ENCODE measurements at regions not wholly inside any gene's neighbourhood (a gene's known extent, or its start where the extent isn't known, plus 50 kb on each side); places are given as distances from the start of the nearest gene placed in this dataset.
A peak's percentile ranks its signal among the peaks of the same experiment; 100 is the strongest.
"Not testable (repeated sequence)": the region's sequence is repeated elsewhere in the genome, so short reads cannot be mapped to it uniquely, and the experiment has no call there.

GRCh38 chr1:143855867-143856266 lies 115.9 kb downstream of the FAM72C start:
- H4K20me1 ChIP-seq (ENCODE audit: insufficient read depth, low read length); H3K27ac ChIP-seq (ENCODE audit: low read length); H3K9me3 ChIP-seq (ENCODE audit: insufficient read depth, low read length, severe bottlenecking); H3K79me2 ChIP-seq (ENCODE audit: insufficient read depth, low read length); H3K27me3 ChIP-seq (ENCODE audit: insufficient read depth, low read length, poor library complexity); H3K9ac ChIP-seq (ENCODE audit: low read depth, low read length); H2AFZ ChIP-seq (ENCODE audit: low read depth, low read length); DNase-seq; H3K4me1 ChIP-seq (ENCODE audit: insufficient read depth, low read length); H3K4me2 ChIP-seq (ENCODE audit: insufficient read depth, low read length); H3K4me3 ChIP-seq (ENCODE audit: low read depth in 1 of 2, low read length in 2 of 2); H3K36me3 ChIP-seq (ENCODE audit: insufficient read depth, low read length); ATAC-seq (ENCODE audit: insufficient read depth, low read depth): not testable (repeated sequence)

- H3K9me3 ChIP-seq (ENCODE audit: insufficient read depth, low read length, severe bottlenecking); ATAC-seq (ENCODE audit: insufficient read depth, low read depth); H3K4me3 ChIP-seq (ENCODE audit: low read depth in 1 of 2, low read length in 2 of 2); H3K79me2 ChIP-seq (ENCODE audit: insufficient read depth, low read length); H3K4me1 ChIP-seq (ENCODE audit: insufficient read depth, low read length); DNase-seq; H3K36me3 ChIP-seq (ENCODE audit: insufficient read depth, low read length); H3K4me2 ChIP-seq (ENCODE audit: insufficient read depth, low read length); H3K27ac ChIP-seq (ENCODE audit: low read length); H2AFZ ChIP-seq (ENCODE audit: low read depth, low read length); H3K9ac ChIP-seq (ENCODE audit: low read depth, low read length); H4K20me1 ChIP-seq (ENCODE audit: insufficient read depth, low read length); H3K27me3 ChIP-seq (ENCODE audit: insufficient read depth, low read length, poor library complexity): not testable (repeated sequence)
Observed at GRCh38 chr1:143854069-143854468, 117.7 kb downstream of the FAM72C start.

- H2AFZ ChIP-seq (ENCODE audit: low read depth, low read length); ATAC-seq (ENCODE audit: insufficient read depth, low read depth); H3K4me3 ChIP-seq (ENCODE audit: low read depth in 1 of 2, low read length in 2 of 2): not testable (repeated sequence)
Observed at GRCh38 chr1:143850637-143851036, 121.1 kb downstream of the FAM72C start.

GRCh38 chr1:143848859-143849258 lies 122.9 kb downstream of the FAM72C start:
- H3K4me2 ChIP-seq (ENCODE audit: insufficient read depth, low read length); H3K9ac ChIP-seq (ENCODE audit: low read depth, low read length); H3K4me3 ChIP-seq (ENCODE audit: low read depth in 1 of 2, low read length in 2 of 2); H3K79me2 ChIP-seq (ENCODE audit: insufficient read depth, low read length); H3K27me3 ChIP-seq (ENCODE audit: insufficient read depth, low read length, poor library complexity); H3K36me3 ChIP-seq (ENCODE audit: insufficient read depth, low read length); H4K20me1 ChIP-seq (ENCODE audit: insufficient read depth, low read length); H3K9me3 ChIP-seq (ENCODE audit: insufficient read depth, low read length, severe bottlenecking); ATAC-seq (ENCODE audit: insufficient read depth, low read depth); H3K4me1 ChIP-seq (ENCODE audit: insufficient read depth, low read length); DNase-seq; H3K27ac ChIP-seq (ENCODE audit: low read length); H2AFZ ChIP-seq (ENCODE audit: low read depth, low read length): not testable (repeated sequence)

More at GRCh38 chr1:143850637-143851036, 121.1 kb downstream of the FAM72C start:
- H3K4me1 ChIP-seq (ENCODE audit: insufficient read depth, low read length); H3K27ac ChIP-seq (ENCODE audit: low read length); H4K20me1 ChIP-seq (ENCODE audit: insufficient read depth, low read length); H3K4me2 ChIP-seq (ENCODE audit: insufficient read depth, low read length); H3K79me2 ChIP-seq (ENCODE audit: insufficient read depth, low read length); H3K36me3 ChIP-seq (ENCODE audit: insufficient read depth, low read length); DNase-seq; H3K27me3 ChIP-seq (ENCODE audit: insufficient read depth, low read length, poor library complexity); H3K9me3 ChIP-seq (ENCODE audit: insufficient read depth, low read length, severe bottlenecking); H3K9ac ChIP-seq (ENCODE audit: low read depth, low read length): not testable (repeated sequence)

- H3K79me2 ChIP-seq (ENCODE audit: insufficient read depth, low read length); H3K4me3 ChIP-seq (ENCODE audit: low read depth in 1 of 2, low read length in 2 of 2); H3K4me1 ChIP-seq (ENCODE audit: insufficient read depth, low read length); H3K27me3 ChIP-seq (ENCODE audit: insufficient read depth, low read length, poor library complexity); H3K36me3 ChIP-seq (ENCODE audit: insufficient read depth, low read length); H3K9ac ChIP-seq (ENCODE audit: low read depth, low read length); H3K27ac ChIP-seq (ENCODE audit: low read length); DNase-seq; H4K20me1 ChIP-seq (ENCODE audit: insufficient read depth, low read length); H3K4me2 ChIP-seq (ENCODE audit: insufficient read depth, low read length); H3K9me3 ChIP-seq (ENCODE audit: insufficient read depth, low read length, severe bottlenecking); H2AFZ ChIP-seq (ENCODE audit: low read depth, low read length): not testable (repeated sequence)
- peak; percentile 56 for ATAC-seq (ENCODE audit: insufficient read depth, low read depth)
Observed at GRCh38 chr1:143845193-143845592, 126.6 kb downstream of the FAM72C start.

- not testable (repeated sequence) for DNase-seq; H3K79me2 ChIP-seq (ENCODE audit: insufficient read depth, low read length); H3K4me2 ChIP-seq (ENCODE audit: insufficient read depth, low read length); H4K20me1 ChIP-seq (ENCODE audit: insufficient read depth, low read length); H3K9me3 ChIP-seq (ENCODE audit: insufficient read depth, low read length, severe bottlenecking); H3K27ac ChIP-seq (ENCODE audit: low read length); H3K4me3 ChIP-seq (ENCODE audit: low read depth in 1 of 2, low read length in 2 of 2); H3K27me3 ChIP-seq (ENCODE audit: insufficient read depth, low read length, poor library complexity); H3K36me3 ChIP-seq (ENCODE audit: insufficient read depth, low read length); H3K9ac ChIP-seq (ENCODE audit: low read depth, low read length); ATAC-seq (ENCODE audit: insufficient read depth, low read depth); H2AFZ ChIP-seq (ENCODE audit: low read depth, low read length); H3K4me1 ChIP-seq (ENCODE audit: insufficient read depth, low read length)
Observed at GRCh38 chr1:143842058-143842457, 129.7 kb downstream of the FAM72C start.

- not testable (repeated sequence) for DNase-seq; H3K4me2 ChIP-seq (ENCODE audit: insufficient read depth, low read length); H3K27ac ChIP-seq (ENCODE audit: low read length); H3K9ac ChIP-seq (ENCODE audit: low read depth, low read length); H3K4me1 ChIP-seq (ENCODE audit: insufficient read depth, low read length); H3K9me3 ChIP-seq (ENCODE audit: insufficient read depth, low read length, severe bottlenecking); H3K36me3 ChIP-seq (ENCODE audit: insufficient read depth, low read length); ATAC-seq (ENCODE audit: insufficient read depth, low read depth); H3K79me2 ChIP-seq (ENCODE audit: insufficient read depth, low read length); H4K20me1 ChIP-seq (ENCODE audit: insufficient read depth, low read length); H2AFZ ChIP-seq (ENCODE audit: low read depth, low read length); H3K4me3 ChIP-seq (ENCODE audit: low read depth in 1 of 2, low read length in 2 of 2); H3K27me3 ChIP-seq (ENCODE audit: insufficient read depth, low read length, poor library complexity)
Observed at GRCh38 chr1:143839182-143839581, 132.6 kb downstream of the FAM72C start.

GRCh38 chr1:143838598-143838929 lies 133.2 kb downstream of the FAM72C start:
- not testable (repeated sequence) for DNase-seq

More at GRCh38 chr1:143838598-143838929, 133.2 kb downstream of the FAM72C start:
- not testable (repeated sequence) for H3K9ac ChIP-seq (ENCODE audit: low read depth, low read length); H4K20me1 ChIP-seq (ENCODE audit: insufficient read depth, low read length); H3K4me1 ChIP-seq (ENCODE audit: insufficient read depth, low read length); H3K4me3 ChIP-seq (ENCODE audit: low read depth in 1 of 2, low read length in 2 of 2); H2AFZ ChIP-seq (ENCODE audit: low read depth, low read length); H3K9me3 ChIP-seq (ENCODE audit: insufficient read depth, low read length, severe bottlenecking); H3K27ac ChIP-seq (ENCODE audit: low read length); H3K79me2 ChIP-seq (ENCODE audit: insufficient read depth, low read length); H3K36me3 ChIP-seq (ENCODE audit: insufficient read depth, low read length); H3K27me3 ChIP-seq (ENCODE audit: insufficient read depth, low read length, poor library complexity); ATAC-seq (ENCODE audit: insufficient read depth, low read depth); H3K4me2 ChIP-seq (ENCODE audit: insufficient read depth, low read length)
